ENCODE measurements at regions not wholly inside any gene's neighbourhood (a gene's known extent, or its start where the extent isn't known, plus 50 kb on each side); places are given as distances from the start of the nearest gene placed in this dataset.
"Not testable (repeated sequence)": the region's sequence is repeated elsewhere in the genome, so short reads cannot be mapped to it uniquely, and the experiment has no call there.

DNA sequence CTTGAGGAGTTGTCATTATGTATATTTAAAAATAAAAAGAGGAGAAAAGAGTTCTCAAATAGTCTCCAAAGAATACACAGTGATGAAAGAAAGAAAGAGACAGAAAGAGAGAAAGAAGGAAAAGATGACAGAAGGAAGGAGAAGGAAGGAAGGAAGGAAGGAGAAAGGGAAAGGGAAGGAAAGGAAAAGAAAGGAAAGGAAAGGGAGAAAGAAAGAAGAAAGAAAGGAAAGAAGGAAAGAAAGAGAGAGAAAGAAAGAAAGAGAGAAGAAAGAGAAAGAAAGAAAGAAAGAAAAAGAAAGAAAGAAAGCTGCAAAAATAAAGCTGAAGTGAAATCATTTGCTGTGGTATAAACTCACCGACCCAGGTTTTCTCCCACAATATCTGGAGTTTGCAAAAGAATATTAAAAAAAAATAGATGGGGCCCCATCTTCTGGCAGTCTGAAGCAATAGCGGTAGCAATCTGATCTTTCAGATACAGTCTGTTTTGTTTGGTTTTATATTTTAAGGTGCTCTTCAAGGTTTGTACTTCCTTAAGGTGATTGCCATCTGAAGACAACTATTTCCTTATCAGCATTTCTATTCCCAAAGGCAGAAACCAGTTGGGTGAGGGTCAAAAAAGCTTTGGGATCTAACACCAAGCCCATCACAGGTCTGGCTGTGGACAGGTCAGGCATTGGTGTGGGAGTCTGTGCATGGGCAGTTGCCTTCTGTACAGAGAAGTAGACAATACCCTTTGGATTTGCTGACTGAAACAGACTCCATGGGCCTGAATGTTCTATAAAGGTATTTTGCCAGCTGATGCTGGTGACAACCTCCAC lies 160.4 kb downstream of the CPEB2 start:
- no peak for DNase-seq (ENCODE audit: low spot score)

DNA sequence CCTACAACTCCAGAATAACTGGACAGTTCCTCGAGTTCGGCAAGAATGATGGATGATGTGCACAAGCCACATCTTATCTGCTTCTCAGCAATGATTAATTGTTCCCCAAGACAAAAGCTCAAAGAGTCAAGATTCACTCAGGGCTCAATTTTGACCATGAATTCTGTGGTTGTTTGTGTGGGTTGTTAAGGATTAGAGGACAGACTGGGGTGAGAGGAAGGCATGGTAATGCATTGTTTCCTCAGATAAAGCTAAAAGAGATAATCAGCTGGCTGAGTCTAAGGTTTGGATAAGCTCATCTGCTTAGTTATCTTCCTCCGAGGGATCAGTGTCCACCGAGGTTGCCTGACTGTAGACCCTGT lies 161.0 kb downstream of the CPEB2 start:
- DNase-seq (ENCODE audit: low spot score), result no peak

DNA sequence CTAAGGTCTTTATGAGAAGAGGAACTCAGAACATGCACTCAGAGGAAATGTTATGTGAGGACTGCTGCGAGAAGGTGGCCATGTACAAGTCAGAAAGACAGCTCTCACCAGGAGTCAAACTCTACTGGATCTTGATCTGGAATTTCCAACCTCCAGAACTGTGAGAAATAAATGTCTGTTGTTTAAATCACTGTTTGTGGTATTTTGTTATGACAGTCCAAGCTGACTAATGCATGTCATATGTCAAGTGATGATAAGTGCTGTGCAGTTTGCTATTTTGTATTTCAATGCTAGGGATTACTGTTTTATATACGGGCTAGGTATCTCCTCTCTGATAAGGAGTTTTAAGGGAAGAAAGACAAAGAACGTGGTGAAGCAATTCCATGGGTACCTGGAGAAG lies 162.3 kb downstream of the CPEB2 start:
- DNase-seq (ENCODE audit: low spot score), result no peak

DNA sequence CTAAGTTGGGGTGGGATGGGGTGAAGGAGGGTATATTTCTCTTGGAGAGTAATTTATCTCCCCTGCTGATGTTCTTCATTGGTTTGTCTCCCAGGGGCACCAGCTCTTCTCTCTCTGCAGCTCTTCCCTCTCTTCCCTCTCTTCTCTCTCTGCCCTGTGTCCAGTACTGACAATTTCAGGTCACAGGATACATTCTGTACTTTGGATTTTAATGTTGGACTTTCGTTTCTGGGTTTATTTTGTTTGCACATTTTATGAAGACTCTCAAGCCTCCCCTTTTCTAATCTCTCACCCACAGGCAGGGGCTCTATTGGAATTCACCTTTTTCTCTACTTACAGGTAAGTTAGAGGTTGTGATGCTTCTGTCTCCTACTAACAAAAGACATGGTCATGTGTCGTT lies 165.5 kb downstream of the CPEB2 start:
- no peak for DNase-seq (ENCODE audit: low spot score)

GRCh38 chr4:15168759-15169158 lies 166.5 kb downstream of the CPEB2 start:
- no peak for DNase-seq (ENCODE audit: low spot score)

DNA sequence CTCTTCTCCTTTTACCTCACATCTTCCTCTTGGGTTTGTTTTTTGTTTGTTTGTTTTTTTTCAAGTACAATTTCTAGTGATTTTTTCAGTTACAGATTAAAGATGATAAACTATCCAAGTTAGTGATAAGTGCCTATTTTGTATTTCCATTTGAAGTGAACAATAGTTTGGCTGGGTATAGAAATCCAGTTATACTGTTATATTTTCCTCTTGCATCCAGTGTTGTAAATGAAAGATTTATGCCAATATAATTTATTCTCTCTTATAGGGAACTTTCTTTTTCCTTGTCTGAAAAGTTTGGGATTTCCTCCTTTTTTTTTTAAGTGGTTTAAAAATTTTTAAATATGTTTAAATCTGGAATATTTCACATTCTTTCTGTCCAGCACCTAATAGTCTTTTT lies 169.4 kb downstream of the CPEB2 start:
- DNase-seq (ENCODE audit: low spot score), result no peak

DNA sequence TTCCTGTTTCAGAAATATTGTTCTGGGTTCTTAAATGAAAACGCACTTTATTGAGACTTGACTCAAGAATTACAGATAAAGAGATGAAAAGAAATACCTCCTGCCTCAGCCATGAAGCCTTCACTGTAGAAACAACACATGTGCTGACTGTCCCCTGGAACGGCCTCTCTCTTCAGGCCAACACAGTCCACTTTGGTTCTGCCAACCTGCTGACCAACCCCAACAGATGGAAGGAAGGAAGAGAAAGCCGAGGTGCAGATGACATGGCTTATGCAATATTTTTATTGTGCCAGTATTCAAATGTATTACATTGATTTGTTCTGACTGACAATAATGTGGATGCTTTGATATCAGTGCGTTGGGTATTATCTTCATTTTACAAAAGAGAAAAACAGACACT lies 171.0 kb downstream of the CPEB2 start:
- DNase-seq (ENCODE audit: low spot score), result no peak

DNA sequence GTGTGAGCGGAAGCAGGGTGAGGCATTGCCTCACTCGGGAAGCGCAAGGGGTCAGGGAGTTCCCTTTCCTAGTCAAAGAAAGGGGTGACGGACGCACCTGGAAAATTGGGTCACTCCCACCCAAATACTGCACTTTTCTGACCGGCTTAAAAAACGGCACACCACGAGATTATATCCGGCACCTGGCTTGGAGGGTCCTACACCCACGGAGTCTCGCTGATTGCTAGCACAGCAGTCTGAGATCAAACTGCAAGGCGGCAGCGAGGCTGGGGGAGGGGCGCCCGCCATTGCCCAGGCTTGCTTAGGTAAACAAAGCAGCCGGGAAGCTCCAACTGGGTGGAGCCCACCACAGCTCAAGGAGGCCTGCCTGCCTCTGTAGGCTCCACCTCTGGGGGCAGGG lies 171.9 kb downstream of the CPEB2 start:
- not testable (repeated sequence) for DNase-seq (ENCODE audit: low spot score)

- not testable (repeated sequence) for DNase-seq (ENCODE audit: low spot score)
These were observed 177.6 kb downstream of the CPEB2 start for GRCh38 chr4:15179842-15180241.

- DNase-seq (ENCODE audit: low spot score), result no peak
These were observed 180.4 kb downstream of the CPEB2 start for GRCh38 chr4:15182600-15183220.

GRCh38 chr4:15186149-15186548 lies 183.9 kb downstream of the CPEB2 start:
- DNase-seq (ENCODE audit: low spot score), result no peak

DNA sequence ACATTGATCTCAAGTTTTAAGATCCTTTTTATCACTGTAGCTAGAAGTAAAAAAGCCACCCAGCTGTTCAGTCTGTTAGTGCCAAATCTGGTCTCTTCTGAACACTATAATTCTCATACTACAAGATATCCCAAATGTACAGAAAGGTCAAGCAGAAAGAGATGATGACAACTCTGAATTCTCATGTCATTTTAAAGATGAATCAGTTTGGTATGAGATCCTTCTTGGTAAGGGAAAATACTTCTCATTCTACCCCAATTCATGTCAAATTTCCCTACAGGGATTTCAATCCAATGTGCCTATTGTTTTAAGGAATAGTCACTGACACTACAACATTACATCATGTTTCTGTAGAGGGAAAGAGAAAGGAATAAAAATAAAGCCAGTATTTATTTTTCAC lies 184.5 kb downstream of the CPEB2 start:
- no peak for DNase-seq (ENCODE audit: low spot score)

- DNase-seq (ENCODE audit: low spot score), result no peak
These were observed 186.6 kb downstream of the CPEB2 start for GRCh38 chr4:15188605-15189539.

GRCh38 chr4:15194520-15194919 lies 192.2 kb downstream of the CPEB2 start:
- DNase-seq (ENCODE audit: low spot score), result no peak

GRCh38 chr4:15197005-15197404 lies 194.7 kb downstream of the CPEB2 start:
- peak; percentile 46 for DNase-seq (ENCODE audit: low spot score)

GRCh38 chr4:15198070-15198727 lies 195.9 kb downstream of the CPEB2 start:
- DNase-seq (ENCODE audit: low spot score), result no peak

- DNase-seq (ENCODE audit: low spot score), result no peak
These were observed 199.5 kb downstream of the CPEB2 start for GRCh38 chr4:15201782-15202181.

- no peak for DNase-seq (ENCODE audit: low spot score)
These were observed 200.2 kb downstream of the CPEB2 start for GRCh38 chr4:15202481-15202880.

GRCh38 chr4:15206526-15206925 lies 204.2 kb downstream of the CPEB2 start:
- not testable (repeated sequence) for DNase-seq (ENCODE audit: low spot score)

- DNase-seq (ENCODE audit: low spot score), result no peak
These were observed 211.2 kb downstream of the CPEB2 start for GRCh38 chr4:15213302-15213970.

GRCh38 chr4:15215109-15215508 lies 212.7 kb upstream of the C1QTNF7 start:
- no peak for DNase-seq (ENCODE audit: low spot score)

- no peak for DNase-seq (ENCODE audit: low spot score)
These were observed 201.6 kb upstream of the C1QTNF7 start for GRCh38 chr4:15226203-15226602.
